Suprapubic skin (tissue), 4 donors: ENCODE measurements at regions not wholly inside any gene's neighbourhood (a gene's known extent, or its start where the extent isn't known, plus 50 kb on each side); places are given as distances from the start of the nearest gene placed in this dataset.

Experiments used
- DNase-seq, 2 donors: peaks; one replicate each; pipeline ENCODE4 v3.0.0-alpha.2; 2019; ENCODE audit warnings: low spot score in 2 of 2
- H3K27ac ChIP-seq: fragments of 200-600 bp; sonication (generic); one replicate; pipeline ENCODE4 v1.5.1; 2019
- H3K27me3 ChIP-seq: fragments of 200-600 bp; sonication (generic); one replicate; pipeline ENCODE4 v1.5.1; 2019
- H3K36me3 ChIP-seq: fragments of 200-600 bp; sonication (generic); one replicate; pipeline ENCODE4 v1.5.1; 2019
- H3K4me1 ChIP-seq: fragments of 200-600 bp; sonication (generic); one replicate; pipeline ENCODE4 v1.5.1; 2019
- H3K4me3 ChIP-seq: fragments of 200-600 bp; sonication (generic); one replicate; pipeline ENCODE4 v1.5.1; 2019; ENCODE audit warnings: mild to moderate bottlenecking
- H3K9me3 ChIP-seq: fragments of 200-600 bp; sonication (generic); one replicate; pipeline ENCODE4 v1.5.1; 2019
- CTCF ChIP-seq, 2 donors: fragments of 200-600 bp in 1 of 2; fragments of 450-650 bp in 1 of 2; sonication (generic) in 1 of 2; IDR thresholded peaks; one replicate each; pipeline ENCODE4 v1.5.1; 2016 to 2019; ENCODE audit warnings: antibody characterized with exemption in 2 of 2, mild to moderate bottlenecking in 1 of 2, moderate library complexity in 1 of 2
- EP300 ChIP-seq: sonication (generic); formaldehyde crosslinking; IDR thresholded peaks from one replicate; pipeline ENCODE4 v1.6.1; 2017; ENCODE audit warnings: antibody characterized with exemption
- POLR2A ChIP-seq, 2 donors: fragments of 450-650 bp; IDR thresholded peaks; one replicate each; pipeline ENCODE4 v1.6.1; 2017; ENCODE audit warnings: antibody characterized with exemption in 2 of 2, mild to moderate bottlenecking in 2 of 2, moderate library complexity in 2 of 2
- POLR2AphosphoS5 ChIP-seq, 3 donors: sonication (generic); formaldehyde crosslinking; IDR thresholded peaks; one replicate each; pipeline ENCODE4 v1.6.1; 2017; ENCODE audit warnings: antibody characterized with exemption in 3 of 3
- WGBS: methylation state at CpG from one replicate; pipeline ENCODE4 v1.1.5; 2018; 5-methylcytosine and 5-hydroxymethylcytosine counted together

GRCh38 chr16:5438591-5438990 lies 341.0 kb upstream of the EEF2KMT start:
- no peak for TF ChIP-seq POLR2A (IDR thresholded peaks at IDR 0.05)
- no peak for TF ChIP-seq POLR2AphosphoS5 (IDR thresholded peaks at IDR 0.05)
- no peak for TF ChIP-seq CTCF (IDR thresholded peaks at IDR 0.05)
- TF ChIP-seq EP300 = no peak
- no peak overlapping the region for H3K27ac ChIP-seq
- no peaks in the 10 kb centered on the region for H3K27me3 ChIP-seq
- H3K4me3 ChIP-seq = no peak overlapping the region
- no peaks in the 10 kb centered on the region for H3K9me3 ChIP-seq
- H3K36me3 ChIP-seq = no peaks in the 10 kb centered on the region
- no peaks in the 10 kb centered on the region for H3K4me1 ChIP-seq
- no peak for DNase-seq
- WGBS = 86% methylated on average over 7 of the region's 7 CpGs

DNA sequence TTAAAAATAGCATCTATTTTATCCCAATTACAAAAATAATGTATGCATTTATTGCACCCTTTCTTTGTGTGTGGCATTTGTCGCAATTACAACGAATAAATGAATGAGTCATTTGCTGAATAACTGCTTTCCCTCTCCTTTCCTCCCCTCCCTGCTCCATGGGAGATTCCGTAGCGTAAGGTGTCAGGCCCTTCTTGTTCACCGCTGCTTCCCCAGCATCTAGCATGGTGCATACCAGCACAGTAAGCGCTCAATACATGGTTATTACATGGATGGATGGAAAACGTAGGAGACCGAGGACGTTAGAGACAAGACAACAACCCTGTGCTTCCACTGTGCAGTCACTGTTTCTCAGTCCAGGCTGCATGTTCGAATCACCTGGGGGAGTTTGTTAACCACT lies 336.0 kb upstream of the EEF2KMT start:
- Histone ChIP-seq H3K9me3 (no peaks in the 10 kb centered on the region), H3K27me3 (no peaks in the 10 kb centered on the region), H3K27ac (no peak overlapping the region), H3K36me3 (no peaks in the 10 kb centered on the region), H3K4me3 (no peak overlapping the region), H3K4me1 (no peaks in the 10 kb centered on the region)
- DNase-seq = no peak
- TF ChIP-seq CTCF (IDR thresholded peaks at IDR 0.05) = no peak
- no peak for TF ChIP-seq EP300
- TF ChIP-seq POLR2AphosphoS5 (IDR thresholded peaks at IDR 0.05) = no peak
- no peak for TF ChIP-seq POLR2A (IDR thresholded peaks at IDR 0.05)
- WGBS = 67% methylated on average over 9 of the region's 10 CpGs

- DNase-seq = no peak
- Histone ChIP-seq H3K9me3 (no peaks in the 10 kb centered on the region), H3K36me3 (no peaks in the 10 kb centered on the region), H3K4me3 (no peak overlapping the region), H3K4me1 (no peaks in the 10 kb centered on the region), H3K27me3 (no peaks in the 10 kb centered on the region), H3K27ac (no peak overlapping the region)
- TF ChIP-seq EP300 (no peak), POLR2AphosphoS5 (IDR thresholded peaks at IDR 0.05) (no peak), POLR2A (IDR thresholded peaks at IDR 0.05) (no peak), CTCF (IDR thresholded peaks at IDR 0.05) (no peak)
- 79% methylated on average over 15 of the region's 15 CpGs for WGBS
Measured at GRCh38 chr16:5432166-5432565, 334.6 kb upstream of the EEF2KMT start.

- Histone ChIP-seq H3K4me1 (no peaks in the 10 kb centered on the region), H3K27ac (no peak overlapping the region), H3K27me3 (no peaks in the 10 kb centered on the region), H3K4me3 (no peak overlapping the region), H3K36me3 (no peaks in the 10 kb centered on the region), H3K9me3 (no peaks in the 10 kb centered on the region)
- TF ChIP-seq EP300 = no peak
- DNase-seq = no peak
- WGBS = 80% methylated on average over 3 of the region's 3 CpGs
Measured at GRCh38 chr16:5430598-5430997, 333.0 kb upstream of the EEF2KMT start.

DNA sequence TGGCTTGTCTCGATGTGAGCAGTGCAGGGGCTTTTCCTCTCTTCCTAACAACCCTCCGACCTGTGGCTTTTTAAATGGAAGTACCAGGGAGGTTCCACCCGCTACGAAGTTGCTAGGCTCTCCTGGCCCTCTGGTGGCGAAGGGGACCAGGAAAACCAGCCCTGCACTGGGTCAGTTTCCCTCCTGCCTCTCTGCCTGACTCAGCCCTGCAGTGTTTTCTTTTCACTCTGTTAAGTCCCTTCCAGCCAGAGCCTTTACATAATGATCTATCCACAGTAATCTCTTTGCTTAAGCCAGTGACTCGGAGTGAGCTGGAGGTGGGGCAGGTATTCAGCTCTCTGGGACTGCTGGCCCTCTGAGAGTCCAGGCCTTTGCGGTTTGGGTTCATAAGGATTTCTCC lies 331.3 kb upstream of the EEF2KMT start:
- no peak for DNase-seq
- no peaks in the 10 kb centered on the region for H3K36me3 ChIP-seq
- no peaks in the 10 kb centered on the region for H3K9me3 ChIP-seq
- H3K4me1 ChIP-seq = no peaks in the 10 kb centered on the region
- no peaks in the 10 kb centered on the region for H3K27me3 ChIP-seq
- TF ChIP-seq POLR2A (IDR thresholded peaks at IDR 0.05) (no peak), CTCF (IDR thresholded peaks at IDR 0.05) (no peak), EP300 (no peak), POLR2AphosphoS5 (IDR thresholded peaks at IDR 0.05) (no peak)
- H3K27ac ChIP-seq = no peak overlapping the region
- WGBS = 67% methylated on average over 7 of the region's 7 CpGs
- no peak overlapping the region for H3K4me3 ChIP-seq

DNA sequence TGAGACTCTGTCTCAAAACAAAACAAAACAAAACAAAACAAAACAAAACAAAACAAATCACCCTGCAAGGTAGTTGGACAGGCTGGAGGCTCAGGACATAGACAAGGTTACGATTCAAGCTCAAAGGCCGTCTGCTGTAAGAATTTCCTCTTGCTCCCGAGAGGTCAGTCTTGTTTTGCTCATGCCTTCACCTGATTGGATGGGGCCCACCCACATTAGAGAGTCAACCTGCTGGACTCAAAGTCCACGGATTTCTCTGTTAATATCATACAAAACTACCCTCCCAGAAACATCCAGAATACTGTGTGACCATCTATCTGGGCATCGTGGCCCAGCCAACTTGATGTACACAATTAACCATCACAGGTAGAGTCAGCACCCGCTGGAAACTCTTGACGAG lies 330.0 kb upstream of the EEF2KMT start:
- no peak overlapping the region for H3K27ac ChIP-seq
- H3K36me3 ChIP-seq = no peaks in the 10 kb centered on the region
- 78% methylated on average over 6 of the region's 7 CpGs for WGBS
- H3K4me3 ChIP-seq = no peak overlapping the region
- DNase-seq = no peak
- no peaks in the 10 kb centered on the region for H3K9me3 ChIP-seq
- no peaks in the 10 kb centered on the region for H3K4me1 ChIP-seq
- TF ChIP-seq POLR2AphosphoS5 (IDR thresholded peaks at IDR 0.05) (no peak), POLR2A (IDR thresholded peaks at IDR 0.05) (no peak), EP300 (no peak), CTCF (IDR thresholded peaks at IDR 0.05) (no peak)
- no peaks in the 10 kb centered on the region for H3K27me3 ChIP-seq
